ENCODE measurements at regions not wholly inside any gene's neighbourhood (a gene's known extent, or its start where the extent isn't known, plus 50 kb on each side); places are given as distances from the start of the nearest gene placed in this dataset.

- Mint-ChIP-seq H3K36me3 (ENCODE audit: low read depth) (no peaks in the 10 kb centered on the region), H3K4me3 (no peak overlapping the region)
These were observed 800.6 kb downstream of the KCTD16 start for GRCh38 chr5:144971108-144971850.

GRCh38 chr5:144960296-144960695 lies 789.6 kb downstream of the KCTD16 start:
- intact Hi-C loops (cut with micrococcal nuclease) = no loop called here
- no peak overlapping the region for H3K4me3 Mint-ChIP-seq
- H3K36me3 Mint-ChIP-seq (ENCODE audit: low read depth) = no peaks in the 10 kb centered on the region
- DNase-seq = no peak
- CTCF ChIA-PET = no interaction called here
- H3K27ac Mint-ChIP-seq = no peak overlapping the region
- peaks cover 3% of the 10 kb centered on the region for H3K9me3 Mint-ChIP-seq
- no peaks in the 10 kb centered on the region for H3K4me1 Mint-ChIP-seq (ENCODE audit: low read depth)
- H3K27me3 Mint-ChIP-seq (ENCODE audit: low read depth) = no peaks in the 10 kb centered on the region

More at GRCh38 chr5:144971108-144971850, 800.6 kb downstream of the KCTD16 start:
- DNase-seq = no peak
- Mint-ChIP-seq H3K27ac (no peak overlapping the region), H3K27me3 (ENCODE audit: low read depth) (no peaks in the 10 kb centered on the region), H3K9me3 (peaks cover 9% of the 10 kb centered on the region), H3K4me1 (ENCODE audit: low read depth) (no peaks in the 10 kb centered on the region)
- CTCF ChIA-PET = no interaction called here
- intact Hi-C loops (cut with micrococcal nuclease) = no loop called here

GRCh38 chr5:144958002-144958401 lies 787.3 kb downstream of the KCTD16 start:
- DNase-seq = no peak
- Mint-ChIP-seq H3K27ac (no peak overlapping the region), H3K36me3 (ENCODE audit: low read depth) (no peaks in the 10 kb centered on the region), H3K27me3 (ENCODE audit: low read depth) (no peaks in the 10 kb centered on the region), H3K4me1 (ENCODE audit: low read depth) (no peaks in the 10 kb centered on the region), H3K9me3 (peaks cover 3% of the 10 kb centered on the region), H3K4me3 (no peak overlapping the region)
- CTCF ChIA-PET = interaction anchor here (0.5 kb wide), 1 partner anchor 51 kb away, joined by 3 read pairs; no protein-coding TSS in a partner anchor
- intact Hi-C loops (cut with micrococcal nuclease) = no loop called here

- Mint-ChIP-seq H3K27me3 (ENCODE audit: low read depth) (no peaks in the 10 kb centered on the region), H3K4me1 (ENCODE audit: low read depth) (no peaks in the 10 kb centered on the region), H3K4me3 (no peak overlapping the region), H3K36me3 (ENCODE audit: low read depth) (no peaks in the 10 kb centered on the region), H3K27ac (no peak overlapping the region), H3K9me3 (peaks cover 3% of the 10 kb centered on the region)
- CTCF ChIA-PET = no interaction called here
- DNase-seq = no peak
- intact Hi-C loops (cut with micrococcal nuclease) = no loop called here
These were observed 780.3 kb downstream of the KCTD16 start for GRCh38 chr5:144950996-144951395.

GRCh38 chr5:144947023-144947422 lies 776.4 kb downstream of the KCTD16 start:
- Mint-ChIP-seq H3K27me3 (ENCODE audit: low read depth) (no peaks in the 10 kb centered on the region), H3K9me3 (peaks cover 3% of the 10 kb centered on the region)
- CTCF ChIA-PET = no interaction called here

GRCh38 chr5:144945503-144945902 lies 774.8 kb downstream of the KCTD16 start:
- no peak overlapping the region for H3K4me3 Mint-ChIP-seq
- H3K4me1 Mint-ChIP-seq (ENCODE audit: low read depth) = no peaks in the 10 kb centered on the region
- no peak overlapping the region for H3K27ac Mint-ChIP-seq
- H3K36me3 Mint-ChIP-seq (ENCODE audit: low read depth) = no peaks in the 10 kb centered on the region
- H3K27me3 Mint-ChIP-seq (ENCODE audit: low read depth) = no peaks in the 10 kb centered on the region
- peaks cover 3% of the 10 kb centered on the region for H3K9me3 Mint-ChIP-seq
- no peak for DNase-seq
- intact Hi-C loops (cut with micrococcal nuclease) = no loop called here
- CTCF ChIA-PET = no interaction called here

More at GRCh38 chr5:144947023-144947422, 776.4 kb downstream of the KCTD16 start:
- Mint-ChIP-seq H3K36me3 (ENCODE audit: low read depth) (no peaks in the 10 kb centered on the region), H3K4me1 (ENCODE audit: low read depth) (no peaks in the 10 kb centered on the region), H3K27ac (no peak overlapping the region), H3K4me3 (no peak overlapping the region)
- DNase-seq = no peak
- intact Hi-C loops (cut with micrococcal nuclease) = no loop called here

- Mint-ChIP-seq H3K4me3 (no peak overlapping the region), H3K27ac (no peak overlapping the region), H3K4me1 (ENCODE audit: low read depth) (no peaks in the 10 kb centered on the region), H3K9me3 (peaks cover 3% of the 10 kb centered on the region), H3K36me3 (ENCODE audit: low read depth) (no peaks in the 10 kb centered on the region), H3K27me3 (ENCODE audit: low read depth) (no peaks in the 10 kb centered on the region)
- CTCF ChIA-PET = no interaction called here
- intact Hi-C loops (cut with micrococcal nuclease) = no loop called here
- no peak for DNase-seq
These were observed 774.3 kb downstream of the KCTD16 start for GRCh38 chr5:144944936-144945335.

GRCh38 chr5:144941004-144941403 lies 770.3 kb downstream of the KCTD16 start:
- Mint-ChIP-seq H3K36me3 (ENCODE audit: low read depth) (no peaks in the 10 kb centered on the region), H3K27ac (no peak overlapping the region), H3K27me3 (ENCODE audit: low read depth) (no peaks in the 10 kb centered on the region)

GRCh38 chr5:144918371-144918770 lies 747.7 kb downstream of the KCTD16 start:
- no peaks in the 10 kb centered on the region for H3K4me1 Mint-ChIP-seq (ENCODE audit: low read depth)
- intact Hi-C loops (cut with micrococcal nuclease) = no loop called here
- H3K9me3 Mint-ChIP-seq = peaks cover 2% of the 10 kb centered on the region
- DNase-seq = no peak
- H3K27ac Mint-ChIP-seq = no peak overlapping the region
- CTCF ChIA-PET = no interaction called here
- H3K36me3 Mint-ChIP-seq (ENCODE audit: low read depth) = no peaks in the 10 kb centered on the region
- no peak overlapping the region for H3K4me3 Mint-ChIP-seq
- no peaks in the 10 kb centered on the region for H3K27me3 Mint-ChIP-seq (ENCODE audit: low read depth)

More at GRCh38 chr5:144941004-144941403, 770.3 kb downstream of the KCTD16 start:
- Mint-ChIP-seq H3K4me3 (no peak overlapping the region), H3K9me3 (peaks cover 7% of the 10 kb centered on the region), H3K4me1 (ENCODE audit: low read depth) (no peaks in the 10 kb centered on the region)
- CTCF ChIA-PET = no interaction called here
- no peak for DNase-seq
- intact Hi-C loops (cut with micrococcal nuclease) = no loop called here

- intact Hi-C loops (cut with micrococcal nuclease) = no loop called here
- no peaks in the 10 kb centered on the region for H3K4me1 Mint-ChIP-seq (ENCODE audit: low read depth)
- no peak for DNase-seq
- H3K9me3 Mint-ChIP-seq = peaks cover 14% of the 10 kb centered on the region
- CTCF ChIA-PET = no interaction called here
- H3K36me3 Mint-ChIP-seq (ENCODE audit: low read depth) = no peaks in the 10 kb centered on the region
- no peaks in the 10 kb centered on the region for H3K27me3 Mint-ChIP-seq (ENCODE audit: low read depth)
- H3K27ac Mint-ChIP-seq = no peak overlapping the region
- no peak overlapping the region for H3K4me3 Mint-ChIP-seq
These were observed 744.8 kb downstream of the KCTD16 start for GRCh38 chr5:144915452-144915851.

GRCh38 chr5:144913661-144914060 lies 743.0 kb downstream of the KCTD16 start:
- H3K4me3 Mint-ChIP-seq = no peak overlapping the region
- no peaks in the 10 kb centered on the region for H3K36me3 Mint-ChIP-seq (ENCODE audit: low read depth)
- no peak for DNase-seq
- peaks cover 21% of the 10 kb centered on the region for H3K9me3 Mint-ChIP-seq
- H3K27me3 Mint-ChIP-seq (ENCODE audit: low read depth) = no peaks in the 10 kb centered on the region
- CTCF ChIA-PET = interaction anchor here (0.6 to 0.7 kb wide), 2 partner anchors 488 to 632 kb away, joined by 3 to 5 read pairs; no protein-coding TSS in a partner anchor
- no peaks in the 10 kb centered on the region for H3K4me1 Mint-ChIP-seq (ENCODE audit: low read depth)
- H3K27ac Mint-ChIP-seq = no peak overlapping the region
- intact Hi-C loops (cut with micrococcal nuclease) = no loop called here

GRCh38 chr5:144896473-144896872 lies 725.8 kb downstream of the KCTD16 start:
- CTCF ChIA-PET = interaction anchor here (0.6 kb wide), 1 partner anchor 46 kb away, joined by 4 read pairs; no protein-coding TSS in a partner anchor
- H3K36me3 Mint-ChIP-seq (ENCODE audit: low read depth) = no peaks in the 10 kb centered on the region
- no peaks in the 10 kb centered on the region for H3K27me3 Mint-ChIP-seq (ENCODE audit: low read depth)
- H3K4me1 Mint-ChIP-seq (ENCODE audit: low read depth) = no peaks in the 10 kb centered on the region
- no peak overlapping the region for H3K27ac Mint-ChIP-seq
- no peak overlapping the region for H3K4me3 Mint-ChIP-seq
- DNase-seq = no peak
- intact Hi-C loops (cut with micrococcal nuclease) = no loop called here
- peaks cover 18% of the 10 kb centered on the region for H3K9me3 Mint-ChIP-seq

- Mint-ChIP-seq H3K36me3 (ENCODE audit: low read depth) (no peaks in the 10 kb centered on the region), H3K4me3 (no peak overlapping the region), H3K9me3 (peaks cover 2% of the 10 kb centered on the region), H3K27me3 (ENCODE audit: low read depth) (no peaks in the 10 kb centered on the region), H3K27ac (no peak overlapping the region), H3K4me1 (ENCODE audit: low read depth) (no peaks in the 10 kb centered on the region)
- DNase-seq = no peak
- intact Hi-C loops (cut with micrococcal nuclease) = no loop called here
- CTCF ChIA-PET = no interaction called here
These were observed 716.0 kb downstream of the KCTD16 start for GRCh38 chr5:144886668-144887067.
